ENCODE measurements at regions not wholly inside any gene's neighbourhood (a gene's known extent, or its start where the extent isn't known, plus 50 kb on each side); places are given as distances from the start of the nearest gene placed in this dataset.

DNA sequence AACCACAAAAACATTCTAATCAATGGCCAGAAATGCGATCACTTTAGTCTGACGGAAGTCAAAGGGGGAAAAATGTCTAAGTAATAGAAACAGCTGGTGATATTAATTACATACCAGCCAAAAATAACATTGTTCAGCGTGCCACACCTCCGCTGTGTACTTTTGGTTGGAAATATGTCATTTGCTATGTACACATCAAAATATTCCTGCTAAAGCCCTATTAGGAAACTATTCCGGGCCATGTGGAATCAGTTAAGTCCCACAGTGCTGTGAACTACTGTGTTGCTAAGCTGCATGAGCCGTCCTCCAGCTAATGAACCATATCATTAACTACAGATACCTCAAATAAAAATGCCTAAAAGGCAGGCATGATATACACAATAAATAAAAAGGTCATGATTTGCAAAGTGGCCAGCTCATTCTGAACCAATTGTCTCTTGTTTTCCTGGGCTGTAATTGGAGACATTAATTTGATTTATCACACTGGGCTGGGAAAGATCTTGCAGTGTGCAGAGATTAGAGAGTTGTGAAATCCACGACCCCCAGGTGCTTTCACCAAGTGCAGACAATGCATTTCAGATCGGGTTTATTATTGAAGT lies 200.5 kb upstream of the LRTM1 start:
- no peak overlapping the region for H3K4me3 ChIP-seq (ENCODE audit: low read depth, poor library complexity, severe bottlenecking)
- intact Hi-C loops (cut with DNase I; ENCODE audit: low total_unique reads): no loop called here
- TF ChIP-seq POLR2A (IDR thresholded peaks at IDR 0.05): no peak
- TF ChIP-seq, protein P1, sequence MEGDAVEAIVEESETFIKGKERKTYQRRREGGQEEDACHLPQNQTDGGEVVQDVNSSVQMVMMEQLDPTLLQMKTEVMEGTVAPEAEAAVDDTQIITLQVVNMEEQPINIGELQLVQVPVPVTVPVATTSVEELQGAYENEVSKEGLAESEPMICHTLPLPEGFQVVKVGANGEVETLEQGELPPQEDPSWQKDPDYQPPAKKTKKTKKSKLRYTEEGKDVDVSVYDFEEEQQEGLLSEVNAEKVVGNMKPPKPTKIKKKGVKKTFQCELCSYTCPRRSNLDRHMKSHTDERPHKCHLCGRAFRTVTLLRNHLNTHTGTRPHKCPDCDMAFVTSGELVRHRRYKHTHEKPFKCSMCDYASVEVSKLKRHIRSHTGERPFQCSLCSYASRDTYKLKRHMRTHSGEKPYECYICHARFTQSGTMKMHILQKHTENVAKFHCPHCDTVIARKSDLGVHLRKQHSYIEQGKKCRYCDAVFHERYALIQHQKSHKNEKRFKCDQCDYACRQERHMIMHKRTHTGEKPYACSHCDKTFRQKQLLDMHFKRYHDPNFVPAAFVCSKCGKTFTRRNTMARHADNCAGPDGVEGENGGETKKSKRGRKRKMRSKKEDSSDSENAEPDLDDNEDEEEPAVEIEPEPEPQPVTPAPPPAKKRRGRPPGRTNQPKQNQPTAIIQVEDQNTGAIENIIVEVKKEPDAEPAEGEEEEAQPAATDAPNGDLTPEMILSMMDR (IDR thresholded peaks at IDR 0.05): no peak
- no peak for DNase-seq (ENCODE audit: low spot score in 2 of 2)
- 22 to 31% methylated on average over 8 of the region's 8 CpGs for WGBS, 2 donors

DNA sequence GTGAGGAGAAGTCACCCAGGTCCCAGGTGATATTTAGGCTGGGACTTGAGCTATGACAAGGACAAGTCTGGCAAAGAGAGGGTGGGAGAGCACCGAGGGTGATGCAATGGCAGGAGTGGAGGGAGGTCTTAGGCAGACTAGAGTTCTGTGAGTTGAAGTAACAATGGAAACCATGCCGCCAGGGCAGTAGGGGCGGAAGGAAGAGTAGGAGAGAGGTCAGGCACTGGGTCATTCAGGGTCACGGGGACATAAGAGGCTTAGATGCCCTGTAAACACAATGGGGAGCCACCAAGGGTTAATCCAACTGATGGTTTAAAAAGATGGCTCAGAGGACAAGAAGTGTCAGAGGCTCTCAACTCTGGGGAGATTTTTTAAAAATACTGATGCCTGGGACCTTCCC lies 199.7 kb upstream of the LRTM1 start:
- WGBS, 2 donors: 60 to 67% methylated on average over 4 of the region's 4 CpGs
- no peak overlapping the region for H3K4me3 ChIP-seq (ENCODE audit: low read depth, poor library complexity, severe bottlenecking)
- TF ChIP-seq, protein P1 (IDR thresholded peaks at IDR 0.05): no peak
- no peak for TF ChIP-seq POLR2A (IDR thresholded peaks at IDR 0.05)
- intact Hi-C loops (cut with DNase I; ENCODE audit: low total_unique reads): no loop called here
- no peak for DNase-seq (ENCODE audit: low spot score in 2 of 2)

DNA sequence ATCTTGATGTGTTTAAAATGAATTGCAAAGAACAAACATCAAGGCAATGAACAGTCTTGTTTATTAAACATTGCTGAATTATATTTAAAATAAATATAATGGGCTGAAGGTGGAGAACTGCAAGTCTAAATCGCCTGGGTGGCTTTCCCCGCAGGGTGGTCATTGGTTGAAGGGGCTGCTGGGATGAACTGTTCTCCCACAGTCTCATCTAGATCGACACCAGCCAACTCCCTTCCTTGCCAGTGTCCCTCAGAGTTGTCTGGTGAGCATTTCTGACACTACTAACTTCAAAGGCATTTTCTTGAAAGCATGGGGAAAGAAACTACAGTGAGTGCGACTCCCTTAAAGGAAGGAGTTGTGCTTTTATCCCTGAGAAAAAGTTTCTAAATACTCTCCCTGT lies 196.5 kb upstream of the LRTM1 start:
- no peak for DNase-seq (ENCODE audit: low spot score in 2 of 2)
- 77 to 78% methylated on average over 4 of the region's 4 CpGs for WGBS, 2 donors
- no peak for TF ChIP-seq POLR2A (IDR thresholded peaks at IDR 0.05)
- TF ChIP-seq, protein P1 (IDR thresholded peaks at IDR 0.05): no peak
- intact Hi-C loops (cut with DNase I; ENCODE audit: low total_unique reads): no loop called here
- H3K4me3 ChIP-seq (ENCODE audit: low read depth, poor library complexity, severe bottlenecking): no peak overlapping the region

Measured in lower leg skin (tissue), 4 donors.